ENCODE measurements at regions not wholly inside any gene's neighbourhood (a gene's known extent, or its start where the extent isn't known, plus 50 kb on each side); places are given as distances from the start of the nearest gene placed in this dataset.

DNA sequence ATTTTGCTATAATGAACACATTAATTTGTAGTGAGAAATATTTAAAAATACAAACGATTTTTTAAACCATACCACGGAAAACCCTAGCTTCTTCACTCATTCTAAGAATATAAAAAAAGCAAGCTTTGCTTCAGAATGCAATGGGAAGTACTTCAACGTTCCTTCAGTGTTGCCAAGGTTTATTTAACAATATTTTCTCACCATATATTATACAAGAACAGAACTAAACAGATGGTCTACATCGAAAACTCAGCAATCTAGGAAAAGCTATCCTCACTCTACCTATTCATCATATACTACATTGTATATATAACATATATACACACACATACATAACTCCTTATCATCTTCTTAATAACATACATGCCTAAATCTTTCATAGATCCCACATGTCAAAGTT is 1047.4 kb downstream of the IGSF11 start:
- no peak for TF ChIP-seq EZH2 (IDR thresholded peaks at IDR 0.05; ENCODE audit: insufficient read depth, poor library complexity, severe bottlenecking)
- WGBS, 2 experiments (ENCODE audit: low coverage in 1 of 2, low lambda C conversion rate in 2 of 2, missing lambda C conversion rate in 2 of 2): 42 to 49% methylated on average over 4 of the region's 4 CpGs
- no peak for DNase-seq
- no peak overlapping the region for H2AFZ ChIP-seq
- no peaks in the 10 kb centered on the region for H3K79me2 ChIP-seq (ENCODE audit: insufficient read depth)
- H3K4me3 ChIP-seq: no peak overlapping the region
- no peaks in the 10 kb centered on the region for H3K4me1 ChIP-seq (ENCODE audit: insufficient read depth)
- no peak overlapping the region for H3K27ac ChIP-seq
- no peaks in the 10 kb centered on the region for H3K36me3 ChIP-seq (ENCODE audit: low read depth)
- H3K4me2 ChIP-seq (ENCODE audit: unreplicated experiment): no peak overlapping the region
- H4K20me1 ChIP-seq (ENCODE audit: insufficient read depth): no peaks in the 10 kb centered on the region
- H3K9ac ChIP-seq: no peak overlapping the region
- H3K9me2 ChIP-seq (ENCODE audit: insufficient read depth): no peaks in the 10 kb centered on the region
- no peaks in the 10 kb centered on the region for H3K9me3 ChIP-seq (ENCODE audit: low read depth)
- no peaks in the 10 kb centered on the region for H3F3A ChIP-seq (ENCODE audit: insufficient read depth)
- no peaks in the 10 kb centered on the region for H3K27me3 ChIP-seq (replicated peaks; ENCODE audit: insufficient read depth)
- in situ Hi-C loops (cut with MboI): no loop called here

DNA sequence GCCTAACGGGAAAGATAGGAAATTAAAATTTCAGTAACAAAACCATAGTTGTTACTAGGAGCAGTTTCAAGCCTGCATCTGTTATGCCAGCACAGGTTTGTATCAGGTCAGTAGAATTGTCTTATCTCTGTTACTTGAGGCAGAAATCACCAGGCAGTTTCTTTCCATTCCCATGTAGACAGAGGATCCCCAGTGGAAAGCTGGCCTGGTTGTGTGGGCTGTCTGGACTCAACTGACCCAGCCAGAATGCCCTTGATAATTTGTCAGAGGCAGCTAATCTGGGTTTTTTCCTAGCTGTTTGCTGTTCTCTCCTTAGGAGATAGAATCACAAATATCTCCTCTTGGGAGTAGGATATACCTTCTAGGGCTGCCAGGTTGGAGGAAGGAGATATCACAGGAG is 1044.7 kb downstream of the IGSF11 start:
- H3K9me2 ChIP-seq (ENCODE audit: insufficient read depth): no peaks in the 10 kb centered on the region
- H3K79me2 ChIP-seq (ENCODE audit: insufficient read depth): no peaks in the 10 kb centered on the region
- no peaks in the 10 kb centered on the region for H3F3A ChIP-seq (ENCODE audit: insufficient read depth)
- in situ Hi-C loops (cut with MboI): no loop called here
- no peaks in the 10 kb centered on the region for H3K36me3 ChIP-seq (ENCODE audit: low read depth)
- H4K20me1 ChIP-seq (ENCODE audit: insufficient read depth): no peaks in the 10 kb centered on the region
- H2AFZ ChIP-seq: no peak overlapping the region
- WGBS, 2 experiments (ENCODE audit: low coverage in 1 of 2, low lambda C conversion rate in 2 of 2, missing lambda C conversion rate in 2 of 2): 64 to 86% methylated on average over 1 of the region's 1 CpG
- H3K9ac ChIP-seq: no peak overlapping the region
- H3K4me2 ChIP-seq (ENCODE audit: unreplicated experiment): no peak overlapping the region
- H3K27me3 ChIP-seq (replicated peaks; ENCODE audit: insufficient read depth): no peaks in the 10 kb centered on the region
- TF ChIP-seq EZH2 (IDR thresholded peaks at IDR 0.05; ENCODE audit: insufficient read depth, poor library complexity, severe bottlenecking) (no peak), EZH2phosphoT487 (IDR thresholded peaks at IDR 0.05; ENCODE audit: insufficient read depth, low read depth) (no peak)
- no peak overlapping the region for H3K27ac ChIP-seq
- H3K9me3 ChIP-seq (ENCODE audit: low read depth): no peaks in the 10 kb centered on the region
- DNase-seq: no peak
- H3K4me1 ChIP-seq (ENCODE audit: insufficient read depth): 0 out of 2 replicates have a peak, but pooled peaks cover 1% of the 10 kb centered on the region
- no peak overlapping the region for H3K4me3 ChIP-seq

DNA sequence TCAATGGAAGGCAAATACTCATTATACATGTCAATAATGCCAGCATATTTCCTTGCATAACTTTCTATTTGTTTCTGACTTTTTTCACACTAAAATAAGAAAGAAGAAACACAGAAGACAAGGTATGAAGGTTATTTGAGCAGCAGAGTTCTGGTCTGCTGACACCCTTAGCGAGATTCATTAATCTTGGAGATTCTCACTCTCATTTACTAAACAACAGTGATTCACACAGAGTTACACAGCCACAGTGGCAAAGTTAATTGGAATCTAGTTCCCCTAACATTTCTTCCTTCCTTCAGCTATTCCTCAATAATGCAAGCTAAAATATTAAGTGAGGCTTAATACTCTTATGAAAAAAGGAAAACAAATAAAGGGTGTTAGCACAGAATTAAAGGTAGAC is 1044.0 kb downstream of the IGSF11 start:
- H3K9me3 ChIP-seq (ENCODE audit: low read depth): no peaks in the 10 kb centered on the region
- no peak overlapping the region for H2AFZ ChIP-seq
- no peak overlapping the region for H3K4me2 ChIP-seq (ENCODE audit: unreplicated experiment)
- no peaks in the 10 kb centered on the region for H4K20me1 ChIP-seq (ENCODE audit: insufficient read depth)
- 83 to 95% methylated on average over 1 of the region's 1 CpG for WGBS, 2 experiments (ENCODE audit: low coverage in 1 of 2, low lambda C conversion rate in 2 of 2, missing lambda C conversion rate in 2 of 2)
- no peak overlapping the region for H3K27ac ChIP-seq
- TF ChIP-seq EZH2phosphoT487 (IDR thresholded peaks at IDR 0.05; ENCODE audit: insufficient read depth, low read depth) (no peak), EZH2 (IDR thresholded peaks at IDR 0.05; ENCODE audit: insufficient read depth, poor library complexity, severe bottlenecking) (no peak)
- H3K79me2 ChIP-seq (ENCODE audit: insufficient read depth): no peaks in the 10 kb centered on the region
- DNase-seq: no peak
- H3K27me3 ChIP-seq (replicated peaks; ENCODE audit: insufficient read depth): 0 out of 2 replicates have a peak, but pooled peaks cover under 1% of the 10 kb centered on the region
- H3F3A ChIP-seq (ENCODE audit: insufficient read depth): peaks cover under 1% of the 10 kb centered on the region; the same call in 1 of the 2 replicates
- H3K9ac ChIP-seq: no peak overlapping the region
- H3K9me2 ChIP-seq (ENCODE audit: insufficient read depth): no peaks in the 10 kb centered on the region
- no peak overlapping the region for H3K4me3 ChIP-seq
- peaks cover 8% of the 10 kb centered on the region; the same call in 1 of the 2 replicates for H3K4me1 ChIP-seq (ENCODE audit: insufficient read depth)
- in situ Hi-C loops (cut with MboI): no loop called here
- H3K36me3 ChIP-seq (ENCODE audit: low read depth): no peaks in the 10 kb centered on the region

GRCh38 chr3:117995842-117996437 is 1038.7 kb downstream of the IGSF11 start:
- in situ Hi-C loops (cut with MboI): no loop called here
- Histone ChIP-seq H3K4me1 (ENCODE audit: insufficient read depth) (peaks cover 12% of the 10 kb centered on the region; the same call in 1 of the 2 replicates), H3K27ac (no peak overlapping the region), H3K4me2 (ENCODE audit: unreplicated experiment) (peak overlapping the region; percentile 67), H3K79me2 (ENCODE audit: insufficient read depth) (no peaks in the 10 kb centered on the region), H3K9ac (no peak overlapping the region), H3K27me3 (replicated peaks; ENCODE audit: insufficient read depth) (0 out of 2 replicates have a peak, but pooled peaks cover 4% of the 10 kb centered on the region), H2AFZ (no peak overlapping the region), H3K36me3 (ENCODE audit: low read depth) (no peaks in the 10 kb centered on the region), H3K4me3 (peak overlapping the region; percentile 89), H3F3A (ENCODE audit: insufficient read depth) (peaks cover 13% of the 10 kb centered on the region; the same call in 1 of the 2 replicates), H4K20me1 (ENCODE audit: insufficient read depth) (no peaks in the 10 kb centered on the region), H3K9me3 (ENCODE audit: low read depth) (no peaks in the 10 kb centered on the region), H3K9me2 (ENCODE audit: insufficient read depth) (no peaks in the 10 kb centered on the region)
- WGBS, 2 experiments (ENCODE audit: low coverage in 1 of 2, low lambda C conversion rate in 2 of 2, missing lambda C conversion rate in 2 of 2): 8 to 11% methylated on average over 6 to 9 of the region's 9 CpGs
- peak; percentile 34 for DNase-seq
- TF ChIP-seq EZH2 (IDR thresholded peaks at IDR 0.05; ENCODE audit: insufficient read depth, poor library complexity, severe bottlenecking) (no peak), EZH2phosphoT487 (IDR thresholded peaks at IDR 0.05; ENCODE audit: insufficient read depth, low read depth) (no peak)

Measured in GM23248 (cell line).